ENCODE measurements at regions not wholly inside any gene's neighbourhood (a gene's known extent, or its start where the extent isn't known, plus 50 kb on each side); places are given as distances from the start of the nearest gene placed in this dataset.
"Not testable (repeated sequence)": the region's sequence is repeated elsewhere in the genome, so short reads cannot be mapped to it uniquely, and the experiment has no call there.

DNA sequence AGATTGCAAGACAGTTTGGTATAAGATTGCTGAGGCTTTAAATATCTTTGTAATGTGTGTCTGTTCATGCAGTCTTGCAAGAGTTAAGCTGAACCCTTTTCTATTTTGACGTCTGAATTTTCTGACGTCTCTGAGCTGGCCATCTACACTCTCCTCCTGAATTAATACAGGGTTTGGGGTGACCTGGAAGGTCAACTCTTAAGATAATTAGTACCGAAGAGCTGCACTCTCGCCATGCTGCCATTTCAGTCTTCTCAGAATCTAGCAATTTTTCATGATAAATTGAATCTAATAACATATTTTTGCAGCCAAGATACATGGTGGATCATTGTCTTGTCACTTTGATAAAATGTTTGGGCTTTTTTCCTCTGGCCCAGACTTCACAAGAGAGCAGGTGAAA, 1245.2 kb upstream of the CELF4 start:
- DNase-seq: no peak

DNA sequence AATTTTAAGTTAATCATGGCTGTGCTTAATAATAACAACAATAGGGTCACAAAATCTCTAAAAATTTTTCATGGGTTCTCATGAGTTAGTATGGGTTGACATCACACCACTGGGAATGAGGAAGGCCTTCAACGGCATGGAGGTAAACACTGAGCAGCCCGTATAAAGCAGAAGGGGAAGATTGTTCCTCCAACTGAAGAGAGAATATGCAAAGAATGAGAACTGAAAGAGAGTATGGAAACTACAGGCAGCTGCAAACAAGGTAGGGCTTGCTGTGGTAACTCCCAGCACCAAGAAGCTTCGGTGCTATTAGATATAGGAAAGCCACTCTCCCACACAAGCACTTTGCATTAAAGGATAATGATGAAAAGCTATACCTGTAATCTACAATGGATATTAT, 1242.3 kb upstream of the CELF4 start:
- no peak for DNase-seq

GRCh38 chr18:38805256-38805655, 1239.7 kb upstream of the CELF4 start:
- DNase-seq: no peak

- DNase-seq: no peak
Measured at GRCh38 chr18:38801640-38802039, 1236.0 kb upstream of the CELF4 start.

GRCh38 chr18:38796762-38797161, 1231.2 kb upstream of the CELF4 start:
- no peak for DNase-seq

DNA sequence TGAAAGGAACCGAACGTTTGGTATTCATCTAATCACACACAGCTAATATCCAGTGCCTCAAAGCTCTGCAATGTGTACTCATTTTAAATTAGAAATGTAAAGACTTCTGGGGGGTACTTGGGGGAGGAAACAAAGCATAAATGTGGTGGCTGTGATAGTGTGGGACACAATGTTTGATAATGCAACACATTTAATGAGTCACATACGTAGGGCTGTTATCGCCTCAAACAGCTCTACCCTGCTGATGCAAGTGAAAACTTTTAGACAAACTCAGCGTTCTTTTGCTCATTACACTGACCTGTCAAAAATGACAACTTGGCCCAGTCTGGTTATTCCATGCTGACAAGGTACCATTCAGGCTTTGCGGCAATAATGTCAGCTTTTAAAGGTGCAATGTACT, 1227.1 kb upstream of the CELF4 start:
- DNase-seq: no peak

- no peak for DNase-seq
Measured at GRCh38 chr18:38790786-38791185, 1225.2 kb upstream of the CELF4 start.

GRCh38 chr18:38790303-38790702, 1224.7 kb upstream of the CELF4 start:
- no peak for DNase-seq

GRCh38 chr18:38789141-38789540, 1223.5 kb upstream of the CELF4 start:
- no peak for DNase-seq

- no peak for DNase-seq
Measured at GRCh38 chr18:38786906-38787305, 1221.3 kb upstream of the CELF4 start.

DNA sequence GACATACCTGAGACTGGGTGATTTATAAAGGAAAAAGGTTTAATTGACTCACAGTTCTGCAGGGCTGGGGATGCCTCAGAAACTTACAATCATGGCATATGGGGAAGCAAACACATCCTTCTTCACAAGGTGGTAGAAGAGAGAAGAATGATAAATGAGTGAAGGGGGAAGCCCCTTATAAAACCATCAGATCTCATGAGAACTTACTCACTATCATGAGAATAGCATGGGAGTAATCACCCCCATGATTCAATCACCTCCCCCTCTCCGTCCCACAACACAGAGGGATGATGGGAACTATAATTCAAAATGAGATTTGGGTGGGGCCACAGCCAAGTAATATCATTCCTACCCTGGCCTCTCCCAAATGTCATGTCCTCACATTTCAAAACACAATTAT, 1206.0 kb upstream of the CELF4 start:
- DNase-seq: not testable (repeated sequence)

DNA sequence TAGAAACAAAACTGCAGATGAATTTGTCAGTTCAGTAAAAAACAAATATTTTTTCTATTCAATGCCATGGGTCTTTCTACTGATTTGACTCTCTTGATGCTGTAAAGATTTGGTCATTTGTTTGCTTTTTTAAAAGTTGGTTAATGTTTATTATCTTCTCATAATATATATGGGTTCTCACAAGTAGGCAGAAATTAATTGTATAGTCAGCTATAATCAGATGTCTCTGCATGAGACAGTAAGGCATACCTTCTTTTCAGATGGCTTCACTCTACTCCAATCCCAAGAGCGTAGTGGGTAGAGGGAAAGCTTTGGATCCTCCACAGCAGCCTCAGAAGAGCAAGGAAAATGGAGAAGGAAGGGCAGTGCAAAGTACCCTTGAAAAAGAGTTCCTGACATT, 1202.9 kb upstream of the CELF4 start:
- no peak for DNase-seq

DNA sequence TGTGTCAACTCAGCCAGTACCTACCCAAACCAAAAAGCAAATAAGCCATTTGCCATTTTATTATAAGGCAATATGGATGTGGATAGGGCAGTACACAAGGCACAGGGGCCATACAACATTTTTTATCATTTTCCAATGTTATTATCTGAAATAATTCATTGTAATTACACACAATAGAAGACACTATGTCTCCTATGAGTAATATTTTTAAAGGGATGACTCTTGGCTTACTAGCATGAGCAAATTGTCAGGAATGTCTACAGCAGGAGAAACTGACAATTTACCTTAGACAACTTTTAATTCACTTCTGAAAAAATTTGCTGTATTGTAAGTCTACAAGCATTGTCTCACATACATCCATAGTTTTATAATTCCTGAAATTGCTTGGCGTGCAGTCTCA, 1193.9 kb upstream of the CELF4 start:
- DNase-seq: no peak

DNA sequence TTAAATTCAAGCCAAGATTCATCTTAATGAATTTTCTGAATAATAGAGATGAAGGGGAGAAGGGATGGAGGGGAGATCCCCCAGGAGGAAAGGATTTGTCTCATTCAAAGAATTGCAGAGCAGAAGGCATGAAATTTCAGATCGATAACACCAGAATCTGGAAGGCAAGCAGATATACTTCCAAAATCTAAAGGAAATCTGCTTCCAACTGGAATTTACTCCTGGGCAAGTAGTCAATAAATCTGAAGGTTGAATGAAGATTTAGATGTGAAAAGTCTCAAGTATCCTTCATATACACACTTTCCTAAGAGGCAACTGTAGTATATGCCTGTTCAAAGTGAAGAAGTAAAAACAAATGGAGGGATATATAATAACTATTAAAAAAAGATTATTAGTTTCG, 1190.8 kb upstream of the CELF4 start:
- no peak for DNase-seq

GRCh38 chr18:38752430-38752829, 1186.8 kb upstream of the CELF4 start:
- DNase-seq: no peak

DNA sequence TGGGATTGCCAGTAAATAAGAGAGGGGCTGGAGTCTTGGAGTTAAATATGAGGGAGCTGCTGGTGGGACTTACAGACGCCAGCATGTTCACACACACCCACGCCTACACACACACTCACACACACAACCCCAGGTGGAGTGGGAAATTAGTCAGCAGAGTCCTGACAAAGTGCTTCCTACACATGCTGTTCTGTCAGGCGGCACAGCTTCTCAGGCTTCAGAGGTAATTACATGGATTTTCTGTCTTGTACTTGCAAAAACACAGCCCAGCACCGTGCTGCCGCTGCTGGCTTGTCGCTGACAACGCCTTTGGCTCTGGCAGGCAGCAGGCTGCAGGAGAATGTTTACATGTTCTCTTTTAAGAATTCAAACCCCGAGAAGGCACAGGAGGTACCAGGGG, 1186.3 kb upstream of the CELF4 start:
- DNase-seq: peak; percentile 4

DNA sequence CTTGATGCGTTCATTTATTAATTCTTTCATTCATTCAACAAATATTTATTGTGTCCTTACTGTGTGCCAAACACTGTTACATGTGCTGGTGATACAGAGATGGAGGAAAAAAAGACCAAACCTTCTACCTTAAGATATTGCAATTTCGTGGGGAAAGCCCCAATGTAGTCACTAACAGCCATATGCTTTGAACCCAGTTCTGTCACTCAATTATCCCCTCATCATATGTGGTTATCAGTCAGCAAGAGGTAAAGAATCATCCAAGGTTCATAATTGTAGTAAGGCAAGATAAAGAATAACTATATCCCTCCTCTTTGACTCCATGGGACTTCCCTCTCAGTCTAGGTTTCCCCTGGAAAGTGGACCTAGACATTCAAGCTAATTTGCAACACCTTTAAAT, 1185.6 kb upstream of the CELF4 start:
- no peak for DNase-seq

DNA sequence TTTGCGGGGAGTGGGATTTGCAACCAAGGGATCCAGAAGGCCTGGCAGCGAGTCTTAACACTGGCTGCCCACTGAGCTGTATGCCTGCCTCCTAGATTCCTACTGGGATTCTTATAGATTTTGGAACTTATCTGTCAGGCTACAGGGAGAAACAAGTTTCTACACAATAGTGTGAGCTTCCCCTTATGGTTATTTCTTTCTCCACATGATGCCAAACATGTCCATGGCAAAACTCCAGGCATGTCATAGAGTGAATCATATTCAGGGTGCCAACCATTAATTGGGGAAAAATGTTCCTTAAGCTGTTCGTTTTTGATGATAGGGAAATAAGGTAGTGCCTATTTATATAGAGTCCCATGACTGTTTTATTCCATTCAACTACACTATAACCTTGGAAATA, 1185.2 kb upstream of the CELF4 start:
- DNase-seq: no peak

- no peak for DNase-seq
Measured at GRCh38 chr18:38747153-38747552, 1181.6 kb upstream of the CELF4 start.

DNA sequence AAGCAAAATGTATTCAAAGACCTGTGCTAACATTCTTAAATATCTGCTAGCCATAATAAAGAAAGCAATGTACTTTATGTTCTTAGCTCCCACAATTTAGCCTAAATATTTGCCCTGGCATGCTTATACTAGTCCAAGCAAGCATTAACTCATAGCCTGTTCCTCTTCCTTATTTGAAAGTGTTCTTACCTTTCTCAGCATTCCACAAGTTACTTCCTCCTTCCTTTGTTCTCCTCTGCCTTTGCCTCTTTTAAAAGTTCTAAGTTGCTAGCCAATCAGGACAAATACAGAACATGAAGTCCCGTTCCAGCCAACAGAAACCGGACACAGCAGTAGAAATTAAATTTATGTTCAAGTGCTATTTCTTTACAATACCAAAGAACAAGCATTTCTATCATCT, 1154.6 kb upstream of the CELF4 start:
- not testable (repeated sequence) for DNase-seq

- no peak for DNase-seq
Measured at GRCh38 chr18:38718365-38718901, 1152.8 kb upstream of the CELF4 start.

- no peak for DNase-seq
Measured at GRCh38 chr18:38709122-38709521, 1143.5 kb upstream of the CELF4 start.

- no peak for DNase-seq
Measured at GRCh38 chr18:38706373-38706772, 1140.8 kb upstream of the CELF4 start.

- no peak for DNase-seq
Measured at GRCh38 chr18:38698088-38698487, 1132.5 kb upstream of the CELF4 start.
